GM21529 (cell line): ENCODE measurements at regions not wholly inside any gene's neighbourhood (a gene's known extent, or its start where the extent isn't known, plus 50 kb on each side); places are given as distances from the start of the nearest gene placed in this dataset.

Source experiments
- ATAC-seq: cut with Tn5 transposase; IDR thresholded peaks from one replicate; pipeline ENCODE4 v1.9.1; 2021; ENCODE audit not compliant: unreplicated experiment

DNA sequence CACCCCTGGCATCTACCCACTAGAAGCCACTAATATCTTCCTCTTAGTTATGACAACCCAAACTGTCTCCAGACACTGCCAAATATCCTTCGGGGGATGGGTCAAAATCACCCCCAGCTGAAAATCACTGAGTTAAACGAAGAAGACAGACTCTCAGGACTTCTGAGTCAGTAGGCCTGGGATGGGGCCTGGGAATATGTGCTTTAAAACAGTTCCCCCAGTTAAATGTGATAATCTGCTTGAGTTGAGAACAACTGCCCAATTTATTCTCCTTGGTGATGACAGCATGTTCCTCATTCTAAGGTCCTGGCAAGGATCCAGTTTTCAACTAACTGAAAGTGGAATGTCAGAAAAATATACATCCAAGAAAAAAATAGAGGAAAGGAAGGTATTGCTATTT lies 52.4 kb downstream of the CBLL2 start:
- no peak for ATAC-seq

DNA sequence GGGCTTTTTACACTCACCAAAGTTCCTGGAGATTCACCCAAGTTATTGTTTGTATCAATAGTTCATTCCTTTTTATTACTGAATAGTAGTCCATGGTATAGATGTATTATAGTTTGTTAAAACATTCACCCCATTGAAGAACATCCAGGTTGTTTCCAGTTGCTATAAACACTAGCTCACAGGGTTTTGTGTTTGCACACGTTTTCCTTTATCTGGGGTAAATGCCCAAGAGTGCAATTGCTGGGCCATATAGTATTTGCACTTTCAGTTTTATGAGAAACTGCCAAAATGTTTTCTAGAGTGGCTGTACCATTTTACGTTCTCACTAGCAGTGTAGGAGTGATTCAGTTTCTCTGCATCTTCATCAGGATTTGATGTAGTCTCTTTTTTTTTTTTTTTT lies 57.1 kb downstream of the CBLL2 start:
- no peak for ATAC-seq

DNA sequence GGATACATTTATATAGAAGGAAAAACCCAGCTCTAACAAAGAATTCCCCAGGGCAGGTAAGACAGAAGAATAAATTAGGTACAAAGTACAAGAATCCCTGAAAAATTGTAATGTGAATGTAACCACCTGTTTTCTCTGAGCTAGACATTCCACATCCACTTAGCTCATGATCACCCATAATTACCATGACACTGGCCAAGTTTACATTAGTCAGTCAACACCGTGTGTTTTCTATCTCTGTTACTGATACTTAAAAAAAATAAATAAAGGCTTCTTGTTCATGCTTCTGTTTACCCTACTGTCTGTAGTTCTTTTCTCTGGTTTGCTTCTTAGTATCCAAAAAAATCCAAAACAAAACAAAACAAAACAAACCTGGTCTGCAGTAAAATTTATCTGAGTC lies 66.0 kb downstream of the CBLL2 start:
- ATAC-seq = no peak

DNA sequence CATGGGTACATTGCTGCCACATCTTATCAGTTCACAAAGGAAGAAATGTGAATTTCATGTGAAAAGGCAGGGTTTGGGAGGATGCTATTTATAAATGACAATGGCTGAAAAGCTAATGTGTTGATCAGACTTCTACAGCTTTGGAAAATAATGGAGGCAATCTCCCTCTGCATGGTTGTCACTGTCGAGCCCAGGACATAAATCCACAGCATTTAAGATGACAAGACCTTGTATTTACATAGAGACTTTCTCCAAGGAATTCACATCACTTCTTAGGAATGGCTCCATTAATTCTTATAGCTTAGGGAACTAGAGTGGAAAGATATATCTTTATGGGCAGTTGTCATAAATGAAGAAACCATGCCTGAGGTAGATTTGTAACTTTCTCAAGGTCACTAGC lies 66.7 kb downstream of the CBLL2 start:
- ATAC-seq = no peak

DNA sequence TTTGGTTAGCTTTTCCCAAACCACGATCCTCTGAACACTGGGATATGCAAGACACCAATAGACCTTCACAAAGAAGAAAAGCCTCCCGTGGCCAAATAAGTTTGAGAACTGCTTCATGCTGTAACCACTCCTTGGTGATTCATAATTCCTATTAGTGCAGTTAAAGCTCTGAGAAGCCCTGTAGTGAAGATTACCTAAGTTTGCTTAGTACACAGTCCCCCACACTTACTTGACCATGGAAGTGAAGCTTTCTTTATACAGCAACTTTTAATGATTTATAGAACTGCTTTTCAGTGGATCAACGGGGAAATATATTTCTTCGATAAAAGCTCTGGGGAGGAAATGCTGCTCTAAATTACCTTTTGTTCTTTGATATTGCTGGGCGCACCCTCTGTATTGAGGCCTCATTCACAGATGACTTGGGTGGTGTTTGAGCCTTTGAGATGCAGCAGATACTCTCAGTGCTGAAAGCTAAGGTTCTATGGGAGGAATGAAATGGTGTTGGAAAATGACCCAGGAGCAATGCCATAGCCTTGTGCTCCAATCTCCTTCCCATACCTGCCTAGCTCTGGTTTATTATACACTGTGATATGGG lies 67.4 kb downstream of the CBLL2 start:
- no peak for ATAC-seq

DNA sequence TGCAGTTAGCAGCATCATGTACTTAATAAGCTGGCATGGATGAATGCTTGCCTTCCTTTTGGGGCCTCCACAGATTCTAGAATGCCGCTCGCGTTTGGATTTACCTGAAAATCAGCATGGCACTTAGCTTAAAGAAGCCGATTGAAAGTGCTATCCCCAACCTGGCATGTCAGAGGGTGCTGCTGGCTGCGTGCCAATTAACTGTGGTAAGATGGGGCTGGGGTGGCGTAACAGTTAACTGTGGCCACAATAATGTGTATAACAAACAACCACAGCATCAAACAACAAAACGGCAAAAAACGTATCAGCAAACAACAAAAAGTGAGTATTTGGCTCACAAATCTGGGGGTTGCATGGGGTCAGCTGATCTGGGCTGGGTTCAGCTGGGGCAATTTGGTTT lies 70.5 kb downstream of the CBLL2 start:
- no peak for ATAC-seq

DNA sequence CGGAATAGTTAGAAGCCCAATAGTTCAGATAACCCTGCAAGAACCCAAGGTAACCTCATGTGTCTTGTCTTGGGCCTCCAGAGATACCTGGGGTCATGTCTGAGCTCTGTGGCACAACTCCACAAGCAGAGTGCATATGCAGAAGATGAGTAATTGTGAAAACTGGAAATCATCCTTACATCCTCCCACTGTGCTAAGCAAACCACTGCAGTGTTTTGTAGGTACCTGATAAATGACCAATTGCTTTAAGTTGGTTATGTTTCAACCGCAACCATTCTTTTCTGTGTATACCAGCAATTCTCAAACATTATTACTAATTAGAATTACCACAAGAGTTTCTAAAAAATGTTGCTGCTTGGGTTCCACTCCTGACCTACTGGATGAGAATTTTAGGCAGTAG lies 73.2 kb downstream of the CBLL2 start:
- ATAC-seq = no peak

DNA sequence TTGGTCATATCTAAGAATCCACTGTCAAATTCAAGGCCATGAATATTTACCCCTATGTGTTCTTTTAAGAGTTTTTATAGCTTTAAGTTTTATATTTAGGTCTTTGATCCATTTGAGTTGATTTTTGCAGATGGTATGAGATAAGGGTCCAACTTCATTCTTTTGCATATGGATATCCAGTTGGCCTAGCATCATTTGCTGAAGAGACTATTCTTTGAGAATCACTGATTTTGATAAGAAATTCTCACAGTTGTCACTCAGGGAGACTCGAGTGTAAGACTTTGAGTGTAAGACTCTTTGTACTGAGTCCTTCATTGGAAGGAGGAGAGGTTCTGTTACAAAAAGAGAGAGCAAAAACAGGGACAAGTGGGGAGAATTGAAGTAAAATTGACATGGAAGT lies 74.8 kb downstream of the CBLL2 start:
- no peak for ATAC-seq

DNA sequence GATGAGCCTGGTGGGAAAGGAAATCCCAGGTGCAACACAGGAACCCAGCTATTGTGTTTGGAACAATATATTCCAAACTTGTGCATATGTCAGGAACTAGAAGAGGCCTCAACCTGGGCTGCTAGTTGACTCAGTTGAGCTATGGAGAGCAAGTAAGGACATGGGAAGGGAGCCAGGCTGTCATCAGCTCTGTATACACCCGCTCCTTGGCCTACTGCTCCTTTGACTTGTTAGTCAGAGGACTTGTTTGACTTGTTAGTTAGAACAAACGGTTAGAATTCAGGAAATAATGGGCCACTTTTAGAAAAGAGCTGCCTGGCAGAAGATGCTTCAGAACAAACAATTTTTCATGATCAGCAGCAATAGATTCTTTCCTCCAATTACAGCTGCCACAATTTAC lies 76.4 kb downstream of the CBLL2 start:
- ATAC-seq = no peak

DNA sequence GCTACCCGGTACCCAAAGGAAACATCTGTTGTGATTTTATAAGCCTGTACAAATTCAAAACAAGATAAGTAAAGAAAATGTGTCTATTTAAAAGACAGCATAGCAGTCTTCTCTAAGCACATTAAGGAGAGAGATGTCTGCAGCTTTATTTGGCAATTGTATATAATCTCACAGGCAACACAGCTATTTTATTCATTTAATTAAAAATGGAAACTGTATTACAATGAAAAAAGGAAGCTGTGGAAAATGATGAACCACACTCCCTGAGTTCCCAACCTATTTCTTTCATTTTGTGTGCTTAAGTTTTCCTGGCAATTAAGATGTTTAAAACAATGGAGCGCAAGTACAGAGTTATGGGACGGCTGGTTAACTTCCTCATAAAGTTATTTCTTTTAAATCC lies 78.4 kb downstream of the CBLL2 start:
- ATAC-seq = no peak

DNA sequence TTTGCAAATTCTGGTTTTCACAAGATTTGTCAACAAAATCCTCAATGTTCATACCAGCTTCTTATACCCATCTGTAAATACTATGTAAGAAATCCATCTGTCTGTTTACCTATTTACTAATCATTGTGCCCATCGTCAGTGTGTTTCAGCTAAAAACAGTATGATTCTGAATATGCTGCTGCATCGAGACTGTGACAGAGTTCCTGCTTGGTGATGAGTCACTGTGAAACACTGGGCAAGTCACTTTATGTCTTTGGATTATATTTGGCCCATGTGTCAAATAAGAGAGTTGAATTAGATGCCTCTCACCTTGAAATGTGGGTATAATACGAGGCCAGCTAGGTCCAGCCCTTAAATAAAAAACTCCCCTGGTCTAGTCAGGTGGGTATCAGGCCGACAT lies 79.3 kb downstream of the CBLL2 start:
- ATAC-seq = no peak

DNA sequence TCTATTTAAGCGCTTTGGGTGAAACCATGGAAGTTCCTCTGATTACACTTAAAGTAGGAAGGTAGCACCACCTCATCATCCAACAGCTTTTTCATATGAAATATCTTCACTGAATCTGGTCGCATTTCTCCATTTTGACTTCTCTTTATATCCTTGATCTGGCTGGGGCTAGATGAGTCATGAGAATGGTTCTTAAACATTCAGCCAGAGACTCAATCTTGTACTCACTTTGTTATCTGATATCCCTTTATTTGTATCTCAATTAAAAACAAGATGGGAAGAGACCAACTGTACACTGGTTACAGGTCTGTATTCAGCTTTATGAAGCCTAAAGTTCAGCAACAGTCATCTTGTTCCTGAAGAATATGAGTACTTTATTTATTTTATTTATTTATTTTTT lies 84.9 kb downstream of the CBLL2 start:
- ATAC-seq = no peak

DNA sequence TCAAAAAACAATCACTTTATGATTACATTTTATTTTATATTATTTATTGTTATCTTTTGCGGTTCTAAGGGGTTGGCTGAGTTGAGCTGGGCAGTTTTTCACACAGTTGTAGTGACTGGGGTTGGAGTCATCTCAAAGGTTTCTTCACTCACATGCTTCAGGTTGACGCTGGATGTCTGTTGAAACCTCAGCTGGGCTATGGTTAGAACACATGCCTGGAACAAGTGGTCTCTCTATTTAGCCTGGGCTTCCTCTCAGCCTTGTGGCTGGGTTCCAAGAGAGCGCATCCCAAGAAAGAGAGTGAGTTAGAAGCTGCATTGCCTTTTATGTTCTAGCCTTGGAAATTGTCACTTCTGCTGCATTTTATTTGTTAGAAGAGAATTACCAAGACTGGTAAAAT lies 87.4 kb downstream of the CBLL2 start:
- no peak for ATAC-seq

DNA sequence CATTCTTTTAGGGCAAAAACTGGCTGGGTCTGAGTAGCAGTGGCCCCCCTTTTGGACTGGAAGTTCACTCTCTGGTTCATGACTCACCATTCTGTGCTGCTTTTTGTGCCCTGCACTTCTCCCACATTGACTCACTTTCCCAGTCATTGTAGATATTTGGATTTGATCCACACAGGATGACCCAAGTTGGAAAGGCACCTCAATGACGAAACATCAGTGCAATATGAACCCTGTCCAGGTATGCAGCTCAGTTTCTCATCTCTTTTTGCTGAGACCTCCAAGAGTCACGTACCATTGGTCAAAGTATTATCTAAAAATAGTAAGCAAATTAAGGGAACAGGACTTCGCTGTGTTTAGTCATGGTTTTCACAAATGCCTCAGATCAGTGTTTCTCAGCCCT lies 92.7 kb downstream of the CBLL2 start:
- ATAC-seq = no peak

DNA sequence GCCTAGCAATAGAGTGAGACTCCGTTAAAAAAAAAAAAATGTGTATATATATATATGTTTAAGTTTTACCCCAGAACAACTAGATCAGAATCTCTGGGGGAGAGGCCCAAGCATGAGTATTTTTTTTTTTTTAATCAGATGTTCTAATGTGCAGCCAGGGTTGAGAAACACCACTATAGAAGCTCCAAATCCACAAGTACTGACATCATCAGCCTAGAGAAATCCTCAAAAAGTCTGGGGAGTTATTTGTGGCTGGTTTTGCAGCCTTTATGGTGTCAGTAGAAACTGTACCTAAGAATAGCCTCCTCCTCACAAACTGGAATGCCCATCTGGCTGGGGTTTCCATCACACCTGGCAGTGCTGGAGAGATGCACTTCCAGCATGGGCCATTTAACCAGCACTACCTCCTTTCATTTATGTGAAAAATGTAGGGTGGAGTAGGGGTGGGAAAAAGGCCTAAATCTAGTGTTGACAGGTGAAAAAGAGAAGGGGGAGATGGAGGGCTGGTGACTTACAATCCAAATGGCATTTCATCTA lies 93.5 kb downstream of the CBLL2 start:
- no peak for ATAC-seq

DNA sequence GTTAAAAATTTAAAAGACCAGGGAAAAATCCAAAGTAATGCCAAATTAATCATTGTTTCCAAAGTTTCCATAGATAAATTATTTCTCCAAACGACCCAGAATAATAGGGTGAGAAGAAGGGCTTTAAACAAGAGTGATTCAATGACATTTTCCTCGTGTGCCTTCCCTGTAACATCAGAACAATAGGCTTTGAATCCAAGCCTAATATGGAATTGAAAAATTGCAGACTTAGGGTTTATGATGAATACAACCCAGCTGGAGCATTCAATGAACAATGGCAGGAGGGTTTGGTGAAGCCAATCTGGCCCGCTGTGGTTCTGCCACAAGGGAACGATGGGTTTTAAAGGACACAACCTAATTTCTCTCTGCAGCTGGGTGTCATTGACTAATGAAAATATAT lies 94.2 kb downstream of the CBLL2 start:
- ATAC-seq = no peak

DNA sequence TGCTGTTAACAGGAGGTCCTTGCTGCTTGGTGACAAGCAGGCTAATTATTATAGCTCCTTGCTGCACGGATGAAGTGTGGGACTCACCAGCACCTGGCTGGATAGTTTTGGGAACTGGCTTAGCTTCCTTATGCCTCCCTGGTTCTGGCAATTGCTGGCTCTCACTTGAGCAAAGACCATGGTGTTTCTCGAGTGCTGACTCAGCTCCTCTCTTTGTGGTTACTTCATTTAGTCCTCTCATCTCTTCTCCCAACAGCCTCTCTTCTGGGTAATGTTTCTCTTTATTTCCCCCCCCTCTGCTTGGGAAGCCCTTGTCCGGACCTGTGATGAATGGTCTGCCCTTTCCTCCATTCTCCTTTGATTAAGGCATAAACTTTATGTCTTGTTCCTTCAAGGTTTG lies 100.4 kb downstream of the CBLL2 start:
- no peak for ATAC-seq

DNA sequence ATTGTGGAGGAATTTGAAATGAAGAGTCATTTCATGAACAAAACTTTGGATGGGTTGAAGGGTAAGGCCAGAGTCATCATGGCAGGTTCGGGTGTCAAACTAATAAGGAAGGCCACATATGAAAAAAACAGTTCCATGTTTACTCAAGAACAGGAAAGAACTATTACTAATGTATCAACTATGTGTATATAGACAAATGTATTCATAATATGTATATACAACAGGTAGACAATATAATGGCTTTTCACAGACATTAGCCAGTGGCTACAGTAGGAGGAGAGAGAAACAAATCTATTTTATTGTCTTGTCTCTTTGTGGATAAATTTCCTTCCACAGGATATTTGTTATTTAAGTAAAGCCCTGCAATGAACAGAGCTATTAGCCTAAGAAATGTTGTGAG lies 101.1 kb downstream of the CBLL2 start:
- no peak for ATAC-seq

DNA sequence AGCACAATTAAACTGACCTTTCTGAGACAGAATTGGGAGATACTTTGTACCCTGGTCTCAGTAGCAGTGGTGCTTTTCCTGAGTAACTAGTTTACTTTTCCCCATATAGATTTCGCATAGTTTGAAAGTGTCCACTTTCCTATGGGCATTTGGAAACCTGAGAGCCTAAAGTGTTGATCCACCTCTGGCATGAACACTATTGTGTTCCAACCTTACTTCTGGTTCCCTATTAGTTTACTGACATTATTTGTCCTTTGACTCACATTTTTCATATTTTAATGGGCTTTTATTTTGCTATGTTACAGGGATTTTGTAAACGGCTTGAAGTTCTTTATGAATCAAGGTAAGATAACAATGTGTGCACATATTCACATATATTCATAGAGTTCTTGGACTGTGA lies 103.7 kb downstream of the CBLL2 start:
- no peak for ATAC-seq

DNA sequence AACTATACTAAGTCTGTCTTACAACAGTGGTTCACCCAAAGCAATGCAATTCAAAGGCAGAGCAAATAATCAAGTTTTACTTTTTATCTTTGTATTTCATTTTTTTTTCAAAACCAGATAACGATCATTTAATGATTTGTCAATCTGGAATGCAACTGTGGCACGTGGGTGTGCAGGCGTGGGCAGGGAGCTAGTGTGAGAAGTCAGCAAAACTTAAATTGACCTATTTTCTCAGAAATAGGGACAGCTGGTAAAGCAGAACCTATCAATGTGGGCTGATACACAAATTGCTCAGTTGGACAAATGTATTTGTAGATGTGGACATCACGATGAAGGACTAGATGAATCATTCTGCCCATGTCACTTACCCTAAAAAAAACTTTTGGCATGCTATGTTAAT lies 105.6 kb downstream of the CBLL2 start:
- ATAC-seq = no peak

DNA sequence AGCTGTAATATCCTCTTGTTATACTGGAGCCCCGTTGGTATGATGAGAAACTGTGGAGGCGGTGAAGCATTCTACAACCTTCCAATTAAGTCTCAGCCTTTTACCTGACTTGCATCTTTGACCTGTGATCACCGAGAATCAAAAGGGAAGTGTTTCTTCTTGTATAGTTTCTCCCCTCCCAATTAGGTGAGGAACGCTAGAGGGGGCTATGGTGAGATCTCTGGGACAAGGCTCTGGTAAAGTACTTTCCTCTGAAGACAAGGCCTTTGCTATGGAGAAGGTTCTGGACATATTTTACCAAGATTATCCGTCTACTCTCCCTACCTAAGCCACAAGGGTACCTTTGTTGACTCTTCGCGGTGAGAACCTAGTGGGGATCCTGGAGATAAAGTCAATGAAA lies 111.3 kb downstream of the CBLL2 start:
- ATAC-seq = no peak

DNA sequence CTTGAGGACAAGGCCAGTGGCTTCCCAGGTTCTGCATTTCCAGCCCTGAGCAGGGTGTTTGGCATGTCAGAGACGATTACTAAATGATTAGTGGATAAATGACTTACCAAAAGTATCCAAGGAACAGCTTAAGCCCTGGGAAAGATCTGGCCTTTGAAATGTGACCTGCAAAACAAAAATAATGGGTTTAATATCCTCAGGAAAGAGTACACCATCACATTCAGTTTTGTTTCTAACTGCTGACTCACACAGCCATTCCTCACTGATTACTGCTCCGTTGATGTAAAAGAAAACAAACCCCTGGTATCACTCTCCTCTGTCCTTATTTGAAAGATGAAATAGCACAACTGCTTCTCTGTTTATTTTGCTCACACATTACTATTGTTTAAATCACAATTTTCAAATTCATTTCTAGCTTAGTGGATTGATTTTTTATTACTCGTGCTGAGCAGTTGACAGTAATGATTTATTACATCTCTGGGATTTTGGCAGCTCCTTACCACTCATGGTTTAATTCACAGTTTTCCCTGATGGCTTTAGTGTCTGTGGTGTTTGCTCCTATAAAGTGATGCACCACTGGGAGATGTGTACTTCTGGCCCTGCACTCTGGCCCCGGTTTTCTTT lies 117.0 kb downstream of the CBLL2 start:
- ATAC-seq = no peak
